ENCODE measurements at regions not wholly inside any gene's neighbourhood (a gene's known extent, or its start where the extent isn't known, plus 50 kb on each side); places are given as distances from the start of the nearest gene placed in this dataset.

GRCh38 chr3:168469436-168469835 is 373.7 kb upstream of the GOLIM4 start:
- intact Hi-C loops (cut with DNase I): no loop called here
- H3K27me3 ChIP-seq: no peaks in the 10 kb centered on the region
- TF ChIP-seq POLR2A (IDR thresholded peaks at IDR 0.05): no peak
- no peak for TF ChIP-seq EP300 (IDR thresholded peaks at IDR 0.05)
- no peak for TF ChIP-seq CTCF (IDR thresholded peaks at IDR 0.05)
- no peak for DNase-seq
- WGBS, 3 donors: 30 to 57% (median 32%) methylated on average over 3 of the region's 3 CpGs
- H3K9me3 ChIP-seq: no peaks in the 10 kb centered on the region
- H3K4me1 ChIP-seq (ENCODE audit: insufficient read depth): no peaks in the 10 kb centered on the region
- no peaks in the 10 kb centered on the region for H3K36me3 ChIP-seq
- no peak overlapping the region for H3K4me3 ChIP-seq
- no peak overlapping the region for H3K27ac ChIP-seq

GRCh38 chr3:168467115-168467714 is 371.5 kb upstream of the GOLIM4 start:
- Histone ChIP-seq H3K36me3 (no peaks in the 10 kb centered on the region), H3K4me3 (no peak overlapping the region), H3K9me3 (no peaks in the 10 kb centered on the region), H3K27me3 (no peaks in the 10 kb centered on the region), H3K27ac (no peak overlapping the region), H3K4me1 (ENCODE audit: insufficient read depth) (no peaks in the 10 kb centered on the region)
- TF ChIP-seq POLR2A (IDR thresholded peaks at IDR 0.05) (no peak), CTCF (IDR thresholded peaks at IDR 0.05) (no peak), EP300 (IDR thresholded peaks at IDR 0.05) (no peak)
- intact Hi-C loops (cut with DNase I): no loop called here
- WGBS, 3 donors: 64 to 71% (median 69%) methylated on average over 6 of the region's 6 CpGs
- no peak for DNase-seq

GRCh38 chr3:168461793-168462192 is 366.1 kb upstream of the GOLIM4 start:
- H3K4me3 ChIP-seq: no peak overlapping the region
- intact Hi-C loops (cut with DNase I): no loop called here
- H3K27ac ChIP-seq: no peak overlapping the region
- no peak for TF ChIP-seq POLR2A (IDR thresholded peaks at IDR 0.05)
- no peak for TF ChIP-seq EP300 (IDR thresholded peaks at IDR 0.05)
- TF ChIP-seq CTCF (IDR thresholded peaks at IDR 0.05): no peak
- no peaks in the 10 kb centered on the region for H3K27me3 ChIP-seq
- no peaks in the 10 kb centered on the region for H3K9me3 ChIP-seq
- no peaks in the 10 kb centered on the region for H3K36me3 ChIP-seq
- DNase-seq: no peak
- H3K4me1 ChIP-seq (ENCODE audit: insufficient read depth): no peaks in the 10 kb centered on the region

GRCh38 chr3:168459226-168459784 is 363.6 kb upstream of the GOLIM4 start:
- no peak for DNase-seq
- 54 to 68% (median 66%) methylated on average over 2 of the region's 2 CpGs for WGBS, 3 donors
- H3K4me3 ChIP-seq: no peak overlapping the region
- no peaks in the 10 kb centered on the region for H3K9me3 ChIP-seq
- no peaks in the 10 kb centered on the region for H3K36me3 ChIP-seq
- no peak for TF ChIP-seq EP300 (IDR thresholded peaks at IDR 0.05)
- H3K27me3 ChIP-seq: no peaks in the 10 kb centered on the region
- no peaks in the 10 kb centered on the region for H3K4me1 ChIP-seq (ENCODE audit: insufficient read depth)
- intact Hi-C loops (cut with DNase I): no loop called here
- no peak overlapping the region for H3K27ac ChIP-seq

GRCh38 chr3:168457954-168458539 is 362.3 kb upstream of the GOLIM4 start:
- DNase-seq: no peak
- intact Hi-C loops (cut with DNase I): no loop called here
- Histone ChIP-seq H3K4me1 (ENCODE audit: insufficient read depth) (no peaks in the 10 kb centered on the region), H3K27me3 (no peaks in the 10 kb centered on the region), H3K4me3 (no peak overlapping the region), H3K27ac (no peak overlapping the region), H3K9me3 (no peaks in the 10 kb centered on the region), H3K36me3 (no peaks in the 10 kb centered on the region)
- 70 to 75% (median 75%) methylated on average over 4 of the region's 4 CpGs for WGBS, 3 donors
- TF ChIP-seq CTCF (IDR thresholded peaks at IDR 0.05) (no peak), POLR2A (IDR thresholded peaks at IDR 0.05) (no peak), EP300 (IDR thresholded peaks at IDR 0.05) (no peak)

Measured in ovary (tissue), 7 donors.